SK-N-SH treated with all-trans-retinoic acid at 6 μM for 48 hours (cell line): ENCODE measurements at regions not wholly inside any gene's neighbourhood (a gene's known extent, or its start where the extent isn't known, plus 50 kb on each side); places are given as distances from the start of the nearest gene placed in this dataset.

Experiments
- ATAC-seq: fragments of 200-7000 bp; cut with Tn5 transposase; 3 replicates; pipeline ENCODE4 v1.9.1; 2020; ENCODE audit warnings: mild to moderate bottlenecking, moderate library complexity
- BACH2 ChIP-seq: fragments of 250-450 bp; sonication (Bioruptor Pico); IDR thresholded peaks from 2 replicates; pipeline ENCODE4 v1.9.0; 2021; ENCODE audit warnings: mild to moderate bottlenecking, borderline replicate concordance
- CSDC2 ChIP-seq: fragments of 250-450 bp; sonication (Bioruptor Pico); IDR thresholded peaks from 2 replicates; pipeline ENCODE4 v1.5.0; 2020; ENCODE audit warnings: mild to moderate bottlenecking, moderate library complexity
- ESRRG ChIP-seq: fragments of 250-450 bp; sonication (Bioruptor Pico); IDR thresholded peaks from 2 replicates; pipeline ENCODE4 v1.6.1; 2021; ENCODE audit warnings: mild to moderate bottlenecking
- GLIS3 ChIP-seq: fragments of 250-450 bp; sonication (Bioruptor Pico); IDR thresholded peaks from 2 replicates; pipeline ENCODE4 v1.5.0; 2020; ENCODE audit warnings: mild to moderate bottlenecking, moderate library complexity
- ISL1 ChIP-seq: fragments of 250-450 bp; sonication (Bioruptor Pico); IDR thresholded peaks from 2 replicates; pipeline ENCODE4 v2.1.2; 2022; ENCODE audit warnings: mild to moderate bottlenecking, moderate library complexity
- OSR1 ChIP-seq: fragments of 250-450 bp; sonication (Bioruptor Pico); IDR thresholded peaks from 2 replicates; pipeline ENCODE4 v1.8.0; 2022; ENCODE audit warnings: moderate library complexity, mild to moderate bottlenecking, inconsistent platforms
- PPARA ChIP-seq: fragments of 250-450 bp; sonication (Bioruptor Pico); IDR thresholded peaks from 2 replicates; pipeline ENCODE4 v1.5.0; 2020; ENCODE audit warnings: mild to moderate bottlenecking, borderline replicate concordance
- RARB ChIP-seq: fragments of 250-450 bp; sonication (Bioruptor Pico); IDR thresholded peaks from 2 replicates; pipeline ENCODE4 v1.8.0; 2021; ENCODE audit warnings: mild to moderate bottlenecking, moderate library complexity
- SNAI2 ChIP-seq: fragments of 250-450 bp; sonication (Bioruptor Pico); IDR thresholded peaks from 2 replicates; pipeline ENCODE4 v1.5.0; 2020; ENCODE audit warnings: mild to moderate bottlenecking, moderate library complexity
- TCF4 ChIP-seq: fragments of 250-450 bp; sonication (Bioruptor Pico); IDR thresholded peaks from 2 replicates; pipeline ENCODE4 v1.8.0; 2021; ENCODE audit warnings: mild to moderate bottlenecking, moderate library complexity, borderline replicate concordance
- TOX ChIP-seq: fragments of 250-450 bp; sonication (Bioruptor Pico); IDR thresholded peaks from 2 replicates; pipeline ENCODE4 v1.8.0; 2021; ENCODE audit warnings: mild to moderate bottlenecking, moderate library complexity, borderline replicate concordance
- ZC3H10 ChIP-seq: fragments of 250-450 bp; sonication (Bioruptor Pico); IDR thresholded peaks from 2 replicates; pipeline ENCODE4 v1.5.1; 2021; ENCODE audit warnings: mild to moderate bottlenecking, moderate library complexity
- ZFP3 ChIP-seq: fragments of 250-450 bp; sonication (Bioruptor Pico); IDR thresholded peaks from 2 replicates; pipeline ENCODE4 v1.5.0; 2020; ENCODE audit warnings: mild to moderate bottlenecking, moderate library complexity
- ZFP30 ChIP-seq: fragments of 450-650 bp; formaldehyde crosslinking; IDR thresholded peaks from 2 replicates; pipeline ENCODE4 v1.5.0; 2022; ENCODE audit warnings: mild to moderate bottlenecking, moderate library complexity
- ZNF565 ChIP-seq: fragments of 450-650 bp; formaldehyde crosslinking; conservative IDR thresholded peaks from 2 replicates; pipeline ENCODE4 v1.5.0; 2020; ENCODE audit warnings: low read depth, mild to moderate bottlenecking, moderate library complexity
- ZNF70 ChIP-seq: fragments of 450-650 bp; formaldehyde crosslinking; IDR thresholded peaks from 2 replicates; pipeline ENCODE4 v1.5.0; 2020; ENCODE audit warnings: mild to moderate bottlenecking, moderate library complexity
- ZNF8 ChIP-seq: fragments of 450-650 bp; formaldehyde crosslinking; IDR thresholded peaks from 2 replicates; pipeline ENCODE4 v1.5.0; 2020; ENCODE audit warnings: mild to moderate bottlenecking, moderate library complexity
- TF ChIP-seq, protein P1 (sequence below): fragments of 250-450 bp; sonication (Bioruptor Pico); IDR thresholded peaks from 2 replicates; pipeline ENCODE4 v1.5.0; 2020; ENCODE audit warnings: mild to moderate bottlenecking, moderate library complexity
- TF ChIP-seq, protein P2 (sequence below): fragments of 250-450 bp; sonication (Bioruptor Pico); IDR thresholded peaks from 2 replicates; pipeline ENCODE4 v1.5.1; 2020; ENCODE audit warnings: low read depth, mild to moderate bottlenecking, moderate library complexity
- TF ChIP-seq, protein P3 (sequence below): fragments of 250-450 bp; sonication (Bioruptor Pico); IDR thresholded peaks from 2 replicates; pipeline ENCODE4 v1.5.1; 2021; ENCODE audit warnings: mild to moderate bottlenecking, moderate library complexity
- TF ChIP-seq, protein P4 (sequence below): fragments of 250-450 bp; sonication (Bioruptor Pico); IDR thresholded peaks from 2 replicates; pipeline ENCODE4 v1.8.0; 2021; ENCODE audit warnings: low read depth, mild to moderate bottlenecking, moderate library complexity, borderline replicate concordance

DNA sequence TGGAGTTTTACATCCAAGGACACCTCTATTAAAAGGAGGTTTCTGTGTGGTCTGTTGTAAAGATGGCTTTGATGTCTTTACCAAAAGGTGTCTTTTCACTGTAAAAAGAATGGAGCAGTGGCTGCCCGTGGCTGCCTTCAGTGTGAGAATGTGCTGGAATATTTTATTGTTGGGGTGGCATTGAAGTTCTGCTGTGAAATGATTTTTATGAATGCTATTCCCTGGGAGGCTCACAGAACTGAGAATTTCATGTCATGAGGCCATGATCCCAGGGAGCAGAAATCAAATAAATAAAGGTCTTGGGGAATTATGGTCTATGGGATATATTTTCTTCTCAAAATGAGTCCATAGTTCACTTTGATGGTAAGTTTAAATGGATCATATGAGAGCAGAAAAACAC lies 425.2 kb upstream of the ZNF608 start (continued):
- TF ChIP-seq, protein P1, sequence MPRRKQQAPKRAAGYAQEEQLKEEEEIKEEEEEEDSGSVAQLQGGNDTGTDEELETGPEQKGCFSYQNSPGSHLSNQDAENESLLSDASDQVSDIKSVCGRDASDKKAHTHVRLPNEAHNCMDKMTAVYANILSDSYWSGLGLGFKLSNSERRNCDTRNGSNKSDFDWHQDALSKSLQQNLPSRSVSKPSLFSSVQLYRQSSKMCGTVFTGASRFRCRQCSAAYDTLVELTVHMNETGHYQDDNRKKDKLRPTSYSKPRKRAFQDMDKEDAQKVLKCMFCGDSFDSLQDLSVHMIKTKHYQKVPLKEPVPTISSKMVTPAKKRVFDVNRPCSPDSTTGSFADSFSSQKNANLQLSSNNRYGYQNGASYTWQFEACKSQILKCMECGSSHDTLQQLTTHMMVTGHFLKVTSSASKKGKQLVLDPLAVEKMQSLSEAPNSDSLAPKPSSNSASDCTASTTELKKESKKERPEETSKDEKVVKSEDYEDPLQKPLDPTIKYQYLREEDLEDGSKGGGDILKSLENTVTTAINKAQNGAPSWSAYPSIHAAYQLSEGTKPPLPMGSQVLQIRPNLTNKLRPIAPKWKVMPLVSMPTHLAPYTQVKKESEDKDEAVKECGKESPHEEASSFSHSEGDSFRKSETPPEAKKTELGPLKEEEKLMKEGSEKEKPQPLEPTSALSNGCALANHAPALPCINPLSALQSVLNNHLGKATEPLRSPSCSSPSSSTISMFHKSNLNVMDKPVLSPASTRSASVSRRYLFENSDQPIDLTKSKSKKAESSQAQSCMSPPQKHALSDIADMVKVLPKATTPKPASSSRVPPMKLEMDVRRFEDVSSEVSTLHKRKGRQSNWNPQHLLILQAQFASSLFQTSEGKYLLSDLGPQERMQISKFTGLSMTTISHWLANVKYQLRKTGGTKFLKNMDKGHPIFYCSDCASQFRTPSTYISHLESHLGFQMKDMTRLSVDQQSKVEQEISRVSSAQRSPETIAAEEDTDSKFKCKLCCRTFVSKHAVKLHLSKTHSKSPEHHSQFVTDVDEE = no peak
- TF ChIP-seq, protein P2, sequence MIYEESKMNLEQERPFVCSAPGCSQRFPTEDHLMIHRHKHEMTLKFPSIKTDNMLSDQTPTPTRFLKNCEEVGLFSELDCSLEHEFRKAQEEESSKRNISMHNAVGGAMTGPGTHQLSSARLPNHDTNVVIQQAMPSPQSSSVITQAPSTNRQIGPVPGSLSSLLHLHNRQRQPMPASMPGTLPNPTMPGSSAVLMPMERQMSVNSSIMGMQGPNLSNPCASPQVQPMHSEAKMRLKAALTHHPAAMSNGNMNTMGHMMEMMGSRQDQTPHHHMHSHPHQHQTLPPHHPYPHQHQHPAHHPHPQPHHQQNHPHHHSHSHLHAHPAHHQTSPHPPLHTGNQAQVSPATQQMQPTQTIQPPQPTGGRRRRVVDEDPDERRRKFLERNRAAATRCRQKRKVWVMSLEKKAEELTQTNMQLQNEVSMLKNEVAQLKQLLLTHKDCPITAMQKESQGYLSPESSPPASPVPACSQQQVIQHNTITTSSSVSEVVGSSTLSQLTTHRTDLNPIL (CRISPR knock-in tag) = no peak
- TF ChIP-seq ESRRG (CRISPR knock-in tag) (no peak), PPARA (CRISPR knock-in tag) (no peak), OSR1 (CRISPR knock-in tag) (no peak)

DNA sequence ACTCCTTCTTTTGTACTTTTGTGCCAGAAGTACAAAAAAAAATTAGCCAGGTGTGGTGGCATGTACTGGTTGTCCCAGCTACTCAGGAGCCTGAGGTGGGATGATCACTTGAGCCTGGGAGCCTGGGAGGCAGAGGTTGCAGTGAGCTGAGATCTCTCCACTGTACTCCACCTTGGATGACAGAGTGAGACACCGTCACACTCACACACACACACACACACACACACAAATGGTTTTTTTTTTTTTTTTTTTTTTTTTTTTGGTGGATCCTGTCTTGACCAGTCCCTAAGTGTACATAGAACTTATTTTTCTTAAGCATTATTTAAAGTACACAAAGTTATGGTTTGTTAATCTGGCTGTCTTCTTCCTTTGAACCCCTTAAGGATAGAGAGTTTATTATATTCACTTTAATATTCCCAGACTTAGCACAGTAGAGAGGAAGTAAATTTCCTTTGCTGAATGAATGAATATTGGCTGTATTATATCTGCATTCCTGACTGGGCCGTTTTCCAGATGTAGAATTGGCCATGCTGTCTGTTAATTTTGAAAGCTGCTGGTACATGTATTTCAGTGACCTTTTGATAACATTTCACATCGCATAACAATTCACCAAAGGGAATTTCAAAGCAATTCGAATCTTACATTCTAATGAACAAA lies 429.0 kb upstream of the ZNF608 start:
- ATAC-seq = no peak
- TF ChIP-seq ZFP3 (CRISPR knock-in tag) (no peak), ZNF8 (CRISPR knock-in tag) (no peak), ZNF70 (CRISPR knock-in tag) (no peak), ISL1 (CRISPR knock-in tag) (no peak), PPARA (CRISPR knock-in tag) (no peak), RARB (CRISPR knock-in tag) (no peak)
- TF ChIP-seq, protein P3, sequence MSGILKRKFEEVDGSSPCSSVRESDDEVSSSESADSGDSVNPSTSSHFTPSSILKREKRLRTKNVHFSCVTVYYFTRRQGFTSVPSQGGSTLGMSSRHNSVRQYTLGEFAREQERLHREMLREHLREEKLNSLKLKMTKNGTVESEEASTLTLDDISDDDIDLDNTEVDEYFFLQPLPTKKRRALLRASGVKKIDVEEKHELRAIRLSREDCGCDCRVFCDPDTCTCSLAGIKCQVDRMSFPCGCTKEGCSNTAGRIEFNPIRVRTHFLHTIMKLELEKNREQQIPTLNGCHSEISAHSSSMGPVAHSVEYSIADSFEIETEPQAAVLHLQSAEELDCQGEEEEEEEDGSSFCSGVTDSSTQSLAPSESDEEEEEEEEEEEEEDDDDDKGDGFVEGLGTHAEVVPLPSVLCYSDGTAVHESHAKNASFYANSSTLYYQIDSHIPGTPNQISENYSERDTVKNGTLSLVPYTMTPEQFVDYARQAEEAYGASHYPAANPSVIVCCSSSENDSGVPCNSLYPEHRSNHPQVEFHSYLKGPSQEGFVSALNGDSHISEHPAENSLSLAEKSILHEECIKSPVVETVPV (CRISPR knock-in tag) = no peak
- TF ChIP-seq, protein P2 (CRISPR knock-in tag) = no peak
- TF ChIP-seq, protein P1 = no peak
- TF ChIP-seq, protein P4, sequence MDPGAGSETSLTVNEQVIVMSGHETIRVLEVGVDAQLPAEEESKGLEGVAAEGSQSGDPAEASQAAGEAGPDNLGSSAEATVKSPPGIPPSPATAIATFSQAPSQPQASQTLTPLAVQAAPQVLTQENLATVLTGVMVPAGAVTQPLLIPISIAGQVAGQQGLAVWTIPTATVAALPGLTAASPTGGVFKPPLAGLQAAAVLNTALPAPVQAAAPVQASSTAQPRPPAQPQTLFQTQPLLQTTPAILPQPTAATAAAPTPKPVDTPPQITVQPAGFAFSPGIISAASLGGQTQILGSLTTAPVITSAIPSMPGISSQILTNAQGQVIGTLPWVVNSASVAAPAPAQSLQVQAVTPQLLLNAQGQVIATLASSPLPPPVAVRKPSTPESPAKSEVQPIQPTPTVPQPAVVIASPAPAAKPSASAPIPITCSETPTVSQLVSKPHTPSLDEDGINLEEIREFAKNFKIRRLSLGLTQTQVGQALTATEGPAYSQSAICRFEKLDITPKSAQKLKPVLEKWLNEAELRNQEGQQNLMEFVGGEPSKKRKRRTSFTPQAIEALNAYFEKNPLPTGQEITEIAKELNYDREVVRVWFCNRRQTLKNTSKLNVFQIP (CRISPR knock-in tag) = no peak

- ATAC-seq = no peak
- TF ChIP-seq, protein P1 = no peak
- TF ChIP-seq ESRRG (CRISPR knock-in tag) (no peak), ZFP30 (CRISPR knock-in tag) (no peak), GLIS3 (CRISPR knock-in tag) (no peak), SNAI2 (no peak), TCF4 (CRISPR knock-in tag) (no peak), TOX (CRISPR knock-in tag) (no peak), CSDC2 (CRISPR knock-in tag) (no peak), ZC3H10 (CRISPR knock-in tag) (no peak), BACH2 (CRISPR knock-in tag) (no peak), ZNF565 (CRISPR knock-in tag) (no peak), ZFP3 (CRISPR knock-in tag) (no peak), RARB (CRISPR knock-in tag) (no peak), ZNF8 (CRISPR knock-in tag) (no peak)
- TF ChIP-seq, protein P4 (CRISPR knock-in tag) = no peak
These were observed 429.6 kb upstream of the ZNF608 start for GRCh38 chr5:125176005-125176390.
